Fibroblast of lung (primary cell): ENCODE measurements at regions not wholly inside any gene's neighbourhood (a gene's known extent, or its start where the extent isn't known, plus 50 kb on each side); places are given as distances from the start of the nearest gene placed in this dataset.

Experiments
- DNase-seq, 2 donors: peaks; one replicate each; pipeline versions ENCODE4 v3.0.0 to v3.0.0-alpha.2; 2010; ENCODE audit warnings: low read depth in 2 of 2
- H2AFZ ChIP-seq: 2 replicates; pipeline ENCODE4 v1.5.1; 2012; ENCODE audit warnings: low read length, control low read depth, inconsistent platforms
- H3K27ac ChIP-seq: 2 replicates; pipeline ENCODE4 v1.5.1; 2011; ENCODE audit warnings: low read length, control low read depth; ENCODE audit not compliant: insufficient read depth
- H3K27me3 ChIP-seq: 2 replicates; pipeline ENCODE4 v1.5.1; 2011; ENCODE audit warnings: mild to moderate bottlenecking, low read length; ENCODE audit not compliant: control insufficient read depth, insufficient read depth
- H3K36me3 ChIP-seq: 2 replicates; pipeline ENCODE4 v1.5.1; 2011; ENCODE audit warnings: low read length; ENCODE audit not compliant: control insufficient read depth, insufficient read depth
- H3K4me1 ChIP-seq: 2 replicates; pipeline ENCODE4 v1.5.1; 2011; ENCODE audit warnings: low read length; ENCODE audit not compliant: control insufficient read depth, insufficient read depth; ENCODE audit errors: extremely low read depth
- H3K4me2 ChIP-seq: 2 replicates; pipeline ENCODE4 v1.5.1; 2011; ENCODE audit warnings: low read length, control low read depth; ENCODE audit not compliant: insufficient read depth; ENCODE audit errors: extremely low read depth
- H3K4me3 ChIP-seq, 4 experiments: fragments of 200-600 bp in 1 of 4; sonication (generic) in 1 of 4; replicated peaks in 1 of 4; 2 replicates each; pipeline ENCODE4 v1.5.1; 2011 to 2016; ENCODE audit warnings: low read length in 4 of 4, low read depth in 3 of 4, mild to moderate bottlenecking in 3 of 4, control low read depth in 2 of 4, inconsistent platforms in 1 of 4, mixed read lengths in 1 of 4; ENCODE audit not compliant: insufficient read depth in 1 of 4; ENCODE audit errors: control extremely low read depth in 1 of 4
- H3K79me2 ChIP-seq: 2 replicates; pipeline ENCODE4 v1.5.1; 2012; ENCODE audit warnings: mild to moderate bottlenecking, low read length, inconsistent platforms; ENCODE audit not compliant: control insufficient read depth, insufficient read depth
- H3K9ac ChIP-seq: 2 replicates; pipeline ENCODE4 v1.5.1; 2011; ENCODE audit warnings: mild to moderate bottlenecking, low read length, control low read depth; ENCODE audit not compliant: insufficient read depth
- H3K9me3 ChIP-seq: 2 replicates; pipeline ENCODE4 v1.5.1; 2012; ENCODE audit warnings: low read depth, low read length; ENCODE audit not compliant: control insufficient read depth, insufficient read depth
- H4K20me1 ChIP-seq: 2 replicates; pipeline ENCODE4 v1.5.1; 2011; ENCODE audit warnings: low read length; ENCODE audit not compliant: control insufficient read depth, insufficient read depth; ENCODE audit errors: extremely low read depth
- CTCF ChIP-seq, 2 donors: IDR thresholded peaks in 1 of 2; conservative IDR thresholded peaks in 1 of 2; 1 replicate in 1 of 2; 2 replicates in 1 of 2; pipeline ENCODE4 v1.5.1; 2011 to 2012; ENCODE audit warnings: low read length in 2 of 2, control low read depth in 1 of 2, inconsistent platforms in 1 of 2, low read depth in 1 of 2, mild to moderate bottlenecking in 1 of 2
- EZH2 ChIP-seq: IDR thresholded peaks from 2 replicates; pipeline ENCODE4 v1.5.1; 2012; ENCODE audit warnings: low read length, control low read depth, mild to moderate bottlenecking; ENCODE audit errors: missing control alignments

GRCh38 chr2:8364668-8365067 is 317.2 kb upstream of the ID2 start:
- H3K27me3 ChIP-seq = no peaks in the 10 kb centered on the region
- H3K27ac ChIP-seq = no peak overlapping the region
- no peaks in the 10 kb centered on the region for H3K9me3 ChIP-seq
- H3K36me3 ChIP-seq = no peaks in the 10 kb centered on the region
- no peak overlapping the region for H3K9ac ChIP-seq
- no peak for DNase-seq
- no peak overlapping the region for H2AFZ ChIP-seq
- H3K4me2 ChIP-seq = no peak overlapping the region
- no peaks in the 10 kb centered on the region for H4K20me1 ChIP-seq
- no peak overlapping the region for H3K4me3 ChIP-seq
- TF ChIP-seq EZH2 (no peak), CTCF (conservative IDR thresholded peaks at IDR 0.05 in 1 of 2, IDR thresholded peaks at IDR 0.05 in 1 of 2; ENCODE audit: low read depth in 1 of 2, low read length in 2 of 2) (no peak)
- H3K79me2 ChIP-seq = no peaks in the 10 kb centered on the region
- no peaks in the 10 kb centered on the region for H3K4me1 ChIP-seq

- no peaks in the 10 kb centered on the region for H3K79me2 ChIP-seq
- no peak overlapping the region for H3K4me3 ChIP-seq
- no peaks in the 10 kb centered on the region for H4K20me1 ChIP-seq
- H3K4me1 ChIP-seq = no peaks in the 10 kb centered on the region
- H3K27me3 ChIP-seq = no peaks in the 10 kb centered on the region
- no peak overlapping the region for H3K27ac ChIP-seq
- TF ChIP-seq CTCF (conservative IDR thresholded peaks at IDR 0.05 in 1 of 2, IDR thresholded peaks at IDR 0.05 in 1 of 2; ENCODE audit: low read depth in 1 of 2, low read length in 2 of 2) (no peak), EZH2 (no peak)
- H2AFZ ChIP-seq = no peak overlapping the region
- H3K4me2 ChIP-seq = no peak overlapping the region
- no peak for DNase-seq
- H3K9me3 ChIP-seq = no peaks in the 10 kb centered on the region
- H3K9ac ChIP-seq = no peak overlapping the region
- no peaks in the 10 kb centered on the region for H3K36me3 ChIP-seq
These were observed 316.4 kb upstream of the ID2 start for GRCh38 chr2:8365331-8365910.

- H3K4me1 ChIP-seq = no peaks in the 10 kb centered on the region
- no peak overlapping the region for H2AFZ ChIP-seq
- no peaks in the 10 kb centered on the region for H3K79me2 ChIP-seq
- H3K9ac ChIP-seq = no peak overlapping the region
- no peaks in the 10 kb centered on the region for H3K9me3 ChIP-seq
- H3K4me2 ChIP-seq = no peak overlapping the region
- H4K20me1 ChIP-seq = no peaks in the 10 kb centered on the region
- no peak overlapping the region for H3K27ac ChIP-seq
- no peak for DNase-seq
- no peaks in the 10 kb centered on the region for H3K36me3 ChIP-seq
- TF ChIP-seq CTCF (conservative IDR thresholded peaks at IDR 0.05 in 1 of 2, IDR thresholded peaks at IDR 0.05 in 1 of 2; ENCODE audit: low read depth in 1 of 2, low read length in 2 of 2) = no peak
- no peak for TF ChIP-seq EZH2
- no peak overlapping the region for H3K4me3 ChIP-seq
- H3K27me3 ChIP-seq = no peaks in the 10 kb centered on the region
These were observed 314.0 kb upstream of the ID2 start for GRCh38 chr2:8367833-8368232.
